HCT116 (cell line): ENCODE measurements at regions not wholly inside any gene's neighbourhood (a gene's known extent, or its start where the extent isn't known, plus 50 kb on each side); places are given as distances from the start of the nearest gene placed in this dataset.

Source experiments
- ATAC-seq: fragments of 200-7000 bp; cut with Tn5 transposase; 2 replicates; pipeline ENCODE4 v1.9.1; 2020; ENCODE audit warnings: mild to moderate bottlenecking, moderate library complexity
- BruUV-seq: library from RNA; stranded (reverse); fragments of 400-500 nt; replicated peaks from 2 replicates; lab custom pipeline; 2021; lab: Mats Ljungman, UMichigan
- CTCF ChIA-PET: fragments of 300-600 bp; sonication (Branson Sonifier 250); formaldehyde crosslinking; loops from one replicate; lab custom pipeline; 2021; ENCODE audit warnings: antibody characterized with exemption; lab: Charles Lee
- POLR2A ChIA-PET: fragments of 300-600, 350-600 bp; sonication (Branson Sonifier 250); formaldehyde crosslinking; loops from one replicate; lab custom pipeline; 2021; ENCODE audit warnings: antibody characterized with exemption; lab: Charles Lee
- RAD21 ChIA-PET, 2 experiments: fragments of 300-600 bp; sonication (Branson Sonifier 250); formaldehyde crosslinking; loops; one replicate each; lab custom pipeline; 2023; ENCODE audit warnings: low total read pairs in 2 of 2; ENCODE audit not compliant: uncharacterized antibody in 2 of 2, unreplicated experiment in 2 of 2, low non-redundant PET in 1 of 2; lab: Charles Lee
- DNase-seq: peaks from one replicate; pipeline ENCODE4 v3.0.0-alpha.2; 2010; ENCODE audit warnings: low read depth, low spot score
- H2AFZ ChIP-seq: fragments of 200-600 bp; shearing (Covaris generic), sonication (generic); 2 replicates; pipeline ENCODE4 v1.6.1; 2017; ENCODE audit warnings: low read depth, mixed run types, mixed read lengths, antibody characterized with exemption, low read length; ENCODE audit not compliant: poor library complexity, severe bottlenecking
- H3K27ac ChIP-seq: 2 replicates; pipeline ENCODE4 v1.5.1; 2012; ENCODE audit warnings: low read depth, low read length
- H3K27me3 ChIP-seq: fragments of 200-600 bp; sonication (generic); 2 replicates; pipeline ENCODE4 v1.6.1; 2016; ENCODE audit warnings: mixed run types, low read length, mixed read lengths; ENCODE audit not compliant: insufficient read depth
- H3K36me3 ChIP-seq, 2 experiments: fragments of 200-500 bp in 1 of 2; fragments of 200-600 bp in 1 of 2; sonication (Bioruptor generic) in 1 of 2; sonication (generic) in 1 of 2; 2 replicates each; pipeline versions ENCODE4 v1.5.1 to v1.6.1; 2014 to 2016; ENCODE audit warnings: low read length in 2 of 2, inconsistent platforms in 1 of 2, mixed read lengths in 1 of 2, mixed run types in 1 of 2; ENCODE audit not compliant: insufficient read depth in 2 of 2, control insufficient read depth in 1 of 2
- H3K4me1 ChIP-seq, 2 experiments: fragments of 200-600 bp in 1 of 2; sonication (generic) in 1 of 2; 2 replicates each; pipeline versions ENCODE4 v1.5.1 to v1.6.1; 2012 to 2017; ENCODE audit warnings: low read length in 2 of 2, inconsistent platforms in 1 of 2, mild to moderate bottlenecking in 1 of 2, mixed read lengths in 1 of 2, mixed run types in 1 of 2, moderate library complexity in 1 of 2; ENCODE audit not compliant: insufficient read depth in 2 of 2, control insufficient read depth in 1 of 2
- H3K4me2 ChIP-seq: fragments of 200-600 bp; sonication (generic); 2 replicates; pipeline ENCODE4 v1.6.1; 2017; ENCODE audit warnings: mixed run types, low read length, mixed read lengths
- H3K4me3 ChIP-seq, 2 experiments: fragments of 200-600 bp in 1 of 2; sonication (generic) in 1 of 2; replicated peaks in 1 of 2; 2 replicates each; pipeline ENCODE4 v1.5.1; 2011 to 2016; ENCODE audit warnings: low read length in 2 of 2, control low read depth in 1 of 2, low read depth in 1 of 2, mild to moderate bottlenecking in 1 of 2, mixed read lengths in 1 of 2, mixed run types in 1 of 2
- H3K79me2 ChIP-seq: fragments of 200-600 bp; sonication (generic); 2 replicates; pipeline ENCODE4 v1.6.1; 2017; ENCODE audit warnings: mild to moderate bottlenecking, mixed run types, low read length, moderate library complexity, mixed read lengths; ENCODE audit not compliant: insufficient read depth
- H3K9ac ChIP-seq: fragments of 200-600 bp; sonication (generic); 2 replicates; pipeline ENCODE4 v1.6.1; 2016; ENCODE audit warnings: low read length, mixed read lengths
- H3K9me2 ChIP-seq: fragments of 200-600 bp; sonication (generic), shearing (Covaris generic); 2 replicates; pipeline ENCODE4 v1.6.1; 2017; ENCODE audit warnings: mixed run types, mild to moderate bottlenecking, moderate library complexity; ENCODE audit not compliant: insufficient read depth
- H3K9me3 ChIP-seq, 2 experiments: fragments of 200-500 bp in 1 of 2; fragments of 200-600 bp in 1 of 2; sonication (Bioruptor generic) in 1 of 2; sonication (generic) in 1 of 2; 2 replicates each; pipeline ENCODE4 v1.6.1; 2014 to 2017; ENCODE audit warnings: low read length in 2 of 2, mixed read lengths in 2 of 2, inconsistent platforms in 1 of 2, low read depth in 1 of 2, mild to moderate bottlenecking in 1 of 2, mixed run types in 1 of 2, moderate library complexity in 1 of 2; ENCODE audit not compliant: control insufficient read depth in 1 of 2, insufficient read depth in 1 of 2
- H4K20me1 ChIP-seq: fragments of 200-600 bp; sonication (generic), shearing (Covaris generic); 2 replicates; pipeline ENCODE4 v1.6.1; 2017; ENCODE audit warnings: mixed run types, mild to moderate bottlenecking, moderate library complexity; ENCODE audit not compliant: insufficient read depth
- CBX3 ChIP-seq: IDR thresholded peaks from 2 replicates; pipeline ENCODE4 v1.6.1; 2012; ENCODE audit warnings: low read depth
- CEBPB ChIP-seq: IDR thresholded peaks from 2 replicates; pipeline ENCODE4 v1.6.1; 2012; ENCODE audit warnings: low read depth
- EGR1 ChIP-seq: IDR thresholded peaks from 2 replicates; pipeline ENCODE4 v1.6.1; 2012; ENCODE audit warnings: low read depth
- EZH2 ChIP-seq: fragments of 200-600 bp; sonication (generic); IDR thresholded peaks from 2 replicates; pipeline ENCODE4 v1.6.1; 2017; ENCODE audit warnings: antibody characterized with exemption, mixed run types
- FOSL1 ChIP-seq: IDR thresholded peaks from 2 replicates; pipeline ENCODE4 v1.6.1; 2012; ENCODE audit warnings: low read depth
- POLR2A ChIP-seq: IDR thresholded peaks from 2 replicates; pipeline ENCODE4 v1.7.0; 2011; ENCODE audit warnings: borderline replicate concordance; ENCODE audit not compliant: insufficient read depth, insufficient read length; ENCODE audit errors: extremely low read depth
- POLR2AphosphoS5 ChIP-seq: IDR thresholded peaks from 2 replicates; pipeline ENCODE4 v1.6.1; 2011; ENCODE audit warnings: mild to moderate bottlenecking, low read depth, low read length, moderate library complexity
- RAD21 ChIP-seq: IDR thresholded peaks from 2 replicates; pipeline ENCODE4 v1.6.1; 2012; ENCODE audit warnings: low read depth, mild to moderate bottlenecking
- SIN3A ChIP-seq: IDR thresholded peaks from 2 replicates; pipeline ENCODE4 v1.6.1; 2012; ENCODE audit warnings: low read depth
- SP1 ChIP-seq: IDR thresholded peaks from 2 replicates; pipeline ENCODE4 v1.6.1; 2012; ENCODE audit warnings: low read depth
- SRF ChIP-seq: IDR thresholded peaks from 2 replicates; pipeline ENCODE4 v1.6.1; 2012; ENCODE audit warnings: low read depth
- YY1 ChIP-seq: IDR thresholded peaks from 2 replicates; pipeline ENCODE4 v1.6.1; 2011; ENCODE audit warnings: low read length, low read depth, moderate library complexity, mild to moderate bottlenecking; ENCODE audit not compliant: insufficient replicate concordance; ENCODE audit errors: extremely low read depth
- ZFX ChIP-seq: fragments of 450-650 bp; IDR thresholded peaks from 2 replicates; pipeline ENCODE4 v1.6.1; 2017
- intact Hi-C: fragments of 100-400 bp; cut with micrococcal nuclease; formaldehyde crosslinking; loops from 2 replicates; pipeline ENCODE4 v1.10.0; 2022
- TF ChIP-seq, protein P1 (sequence below): IDR thresholded peaks from 2 replicates; pipeline ENCODE4 v1.6.1; 2012
- TF ChIP-seq, protein P2 (sequence below): IDR thresholded peaks from 2 replicates; pipeline ENCODE4 v1.6.1; 2012
- TF ChIP-seq, protein P3 (sequence below): IDR thresholded peaks from 2 replicates; pipeline ENCODE4 v1.6.1; 2012; ENCODE audit warnings: low read depth
- TF ChIP-seq, protein P4 (sequence below): IDR thresholded peaks from 2 replicates; pipeline ENCODE4 v1.6.1; 2011; ENCODE audit warnings: mild to moderate bottlenecking, low read length, moderate library complexity; ENCODE audit not compliant: insufficient replicate concordance; ENCODE audit errors: extremely low read depth

- ChIA-PET CTCF (no interaction called here), POLR2A (no interaction called here), RAD21 (no interaction called here)
- Histone ChIP-seq H3K27me3 (no peaks in the 10 kb centered on the region), H3K4me1 (peaks cover 0 to 18% of the 10 kb centered on the region in 2 experiments; a peak in 2 of 4 replicates), H3K9ac (no peak overlapping the region), H3K9me2 (no peaks in the 10 kb centered on the region), H3K4me3 (no peak overlapping the region), H3K27ac (no peak overlapping the region), H2AFZ (no peak overlapping the region), H3K9me3 (no peaks in the 10 kb centered on the region), H3K79me2 (no peaks in the 10 kb centered on the region), H3K36me3 (no peaks in the 10 kb centered on the region), H4K20me1 (no peaks in the 10 kb centered on the region), H3K4me2 (no peak overlapping the region)
- no peak for ATAC-seq
- intact Hi-C loops = no loop called here
- no TSS peak for BruUV-seq
- no peak for TF ChIP-seq EGR1
- TF ChIP-seq, protein P1, sequence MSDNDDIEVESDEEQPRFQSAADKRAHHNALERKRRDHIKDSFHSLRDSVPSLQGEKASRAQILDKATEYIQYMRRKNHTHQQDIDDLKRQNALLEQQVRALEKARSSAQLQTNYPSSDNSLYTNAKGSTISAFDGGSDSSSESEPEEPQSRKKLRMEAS = no peak
- TF ChIP-seq POLR2AphosphoS5 = no peak
- no peak for DNase-seq
These were observed 289.1 kb upstream of the SHH start for GRCh38 chr7:156101355-156101754.

- Histone ChIP-seq H4K20me1 (no peaks in the 10 kb centered on the region), H3K4me2 (no peak overlapping the region), H3K79me2 (no peaks in the 10 kb centered on the region), H3K9me3 (no peaks in the 10 kb centered on the region), H3K36me3 (no peaks in the 10 kb centered on the region), H3K9ac (no peak overlapping the region), H3K4me3 (no peak overlapping the region), H3K27ac (no peak overlapping the region), H3K9me2 (no peaks in the 10 kb centered on the region), H3K4me1 (peaks cover 0 to 18% of the 10 kb centered on the region in 2 experiments; a peak in 2 of 4 replicates), H3K27me3 (no peaks in the 10 kb centered on the region), H2AFZ (no peak overlapping the region)
- ChIA-PET POLR2A (no interaction called here), RAD21 (no interaction called here), CTCF (no interaction called here)
- BruUV-seq = no TSS peak
- DNase-seq (no peak), ATAC-seq (no peak)
- TF ChIP-seq SIN3A (no peak), ZFX (no peak), POLR2A (no peak), SP1 (no peak), YY1 (no peak), EGR1 (no peak), FOSL1 (no peak), CEBPB (no peak), CBX3 (no peak), SRF (no peak), RAD21 (no peak), EZH2 (no peak)
- TF ChIP-seq, protein P2, sequence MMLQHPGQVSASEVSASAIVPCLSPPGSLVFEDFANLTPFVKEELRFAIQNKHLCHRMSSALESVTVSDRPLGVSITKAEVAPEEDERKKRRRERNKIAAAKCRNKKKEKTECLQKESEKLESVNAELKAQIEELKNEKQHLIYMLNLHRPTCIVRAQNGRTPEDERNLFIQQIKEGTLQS = no peak
- TF ChIP-seq, protein P3, sequence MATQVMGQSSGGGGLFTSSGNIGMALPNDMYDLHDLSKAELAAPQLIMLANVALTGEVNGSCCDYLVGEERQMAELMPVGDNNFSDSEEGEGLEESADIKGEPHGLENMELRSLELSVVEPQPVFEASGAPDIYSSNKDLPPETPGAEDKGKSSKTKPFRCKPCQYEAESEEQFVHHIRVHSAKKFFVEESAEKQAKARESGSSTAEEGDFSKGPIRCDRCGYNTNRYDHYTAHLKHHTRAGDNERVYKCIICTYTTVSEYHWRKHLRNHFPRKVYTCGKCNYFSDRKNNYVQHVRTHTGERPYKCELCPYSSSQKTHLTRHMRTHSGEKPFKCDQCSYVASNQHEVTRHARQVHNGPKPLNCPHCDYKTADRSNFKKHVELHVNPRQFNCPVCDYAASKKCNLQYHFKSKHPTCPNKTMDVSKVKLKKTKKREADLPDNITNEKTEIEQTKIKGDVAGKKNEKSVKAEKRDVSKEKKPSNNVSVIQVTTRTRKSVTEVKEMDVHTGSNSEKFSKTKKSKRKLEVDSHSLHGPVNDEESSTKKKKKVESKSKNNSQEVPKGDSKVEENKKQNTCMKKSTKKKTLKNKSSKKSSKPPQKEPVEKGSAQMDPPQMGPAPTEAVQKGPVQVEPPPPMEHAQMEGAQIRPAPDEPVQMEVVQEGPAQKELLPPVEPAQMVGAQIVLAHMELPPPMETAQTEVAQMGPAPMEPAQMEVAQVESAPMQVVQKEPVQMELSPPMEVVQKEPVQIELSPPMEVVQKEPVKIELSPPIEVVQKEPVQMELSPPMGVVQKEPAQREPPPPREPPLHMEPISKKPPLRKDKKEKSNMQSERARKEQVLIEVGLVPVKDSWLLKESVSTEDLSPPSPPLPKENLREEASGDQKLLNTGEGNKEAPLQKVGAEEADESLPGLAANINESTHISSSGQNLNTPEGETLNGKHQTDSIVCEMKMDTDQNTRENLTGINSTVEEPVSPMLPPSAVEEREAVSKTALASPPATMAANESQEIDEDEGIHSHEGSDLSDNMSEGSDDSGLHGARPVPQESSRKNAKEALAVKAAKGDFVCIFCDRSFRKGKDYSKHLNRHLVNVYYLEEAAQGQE = no peak
- TF ChIP-seq, protein P4, sequence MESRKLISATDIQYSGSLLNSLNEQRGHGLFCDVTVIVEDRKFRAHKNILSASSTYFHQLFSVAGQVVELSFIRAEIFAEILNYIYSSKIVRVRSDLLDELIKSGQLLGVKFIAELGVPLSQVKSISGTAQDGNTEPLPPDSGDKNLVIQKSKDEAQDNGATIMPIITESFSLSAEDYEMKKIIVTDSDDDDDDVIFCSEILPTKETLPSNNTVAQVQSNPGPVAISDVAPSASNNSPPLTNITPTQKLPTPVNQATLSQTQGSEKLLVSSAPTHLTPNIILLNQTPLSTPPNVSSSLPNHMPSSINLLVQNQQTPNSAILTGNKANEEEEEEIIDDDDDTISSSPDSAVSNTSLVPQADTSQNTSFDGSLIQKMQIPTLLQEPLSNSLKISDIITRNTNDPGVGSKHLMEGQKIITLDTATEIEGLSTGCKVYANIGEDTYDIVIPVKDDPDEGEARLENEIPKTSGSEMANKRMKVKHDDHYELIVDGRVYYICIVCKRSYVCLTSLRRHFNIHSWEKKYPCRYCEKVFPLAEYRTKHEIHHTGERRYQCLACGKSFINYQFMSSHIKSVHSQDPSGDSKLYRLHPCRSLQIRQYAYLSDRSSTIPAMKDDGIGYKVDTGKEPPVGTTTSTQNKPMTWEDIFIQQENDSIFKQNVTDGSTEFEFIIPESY = no peak
- intact Hi-C loops = no loop called here
These were observed 287.8 kb upstream of the SHH start for GRCh38 chr7:156100086-156100485.
